ENCODE measurements at regions not wholly inside any gene's neighbourhood (a gene's known extent, or its start where the extent isn't known, plus 50 kb on each side); places are given as distances from the start of the nearest gene placed in this dataset.

DNA sequence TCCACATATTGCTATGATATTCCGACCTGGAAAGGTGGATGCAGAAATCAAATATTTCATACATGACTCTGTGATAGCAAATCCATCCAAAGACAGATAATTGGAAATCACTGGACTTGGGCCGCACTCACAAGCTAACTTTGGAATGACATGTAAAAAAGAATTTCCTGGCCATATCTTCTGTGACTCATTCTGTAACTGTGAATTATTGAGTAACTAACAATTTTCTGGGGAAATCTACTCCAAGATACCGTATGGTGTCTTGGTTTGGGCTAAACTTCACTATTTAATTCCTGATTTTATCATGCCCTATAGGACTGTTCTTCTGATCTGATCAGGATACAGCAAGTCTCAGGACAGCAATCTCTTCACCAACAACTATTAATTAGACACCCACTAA is 92.7 kb upstream of the LY86 start:
- no peak for DNase-seq (ENCODE audit: low spot score)
- no peaks in the 10 kb centered on the region for H3K4me1 ChIP-seq (ENCODE audit: control insufficient read depth in 4 of 4, insufficient read depth in 4 of 4, low read length in 3 of 4)
- 89% methylated on average over 3 of the region's 3 CpGs for whole genome bisulfite sequencing
- no peak for TF ChIP-seq FOXA2 (IDR thresholded peaks at IDR 0.05)
- TF ChIP-seq NR2F2 (IDR thresholded peaks at IDR 0.05) = no peak
- no peak for TF ChIP-seq RAD21 (IDR thresholded peaks at IDR 0.05)
- no peak for TF ChIP-seq EGR1 (IDR thresholded peaks at IDR 0.05; ENCODE audit: low read depth in 2 of 2)
- TF ChIP-seq, protein P1, sequence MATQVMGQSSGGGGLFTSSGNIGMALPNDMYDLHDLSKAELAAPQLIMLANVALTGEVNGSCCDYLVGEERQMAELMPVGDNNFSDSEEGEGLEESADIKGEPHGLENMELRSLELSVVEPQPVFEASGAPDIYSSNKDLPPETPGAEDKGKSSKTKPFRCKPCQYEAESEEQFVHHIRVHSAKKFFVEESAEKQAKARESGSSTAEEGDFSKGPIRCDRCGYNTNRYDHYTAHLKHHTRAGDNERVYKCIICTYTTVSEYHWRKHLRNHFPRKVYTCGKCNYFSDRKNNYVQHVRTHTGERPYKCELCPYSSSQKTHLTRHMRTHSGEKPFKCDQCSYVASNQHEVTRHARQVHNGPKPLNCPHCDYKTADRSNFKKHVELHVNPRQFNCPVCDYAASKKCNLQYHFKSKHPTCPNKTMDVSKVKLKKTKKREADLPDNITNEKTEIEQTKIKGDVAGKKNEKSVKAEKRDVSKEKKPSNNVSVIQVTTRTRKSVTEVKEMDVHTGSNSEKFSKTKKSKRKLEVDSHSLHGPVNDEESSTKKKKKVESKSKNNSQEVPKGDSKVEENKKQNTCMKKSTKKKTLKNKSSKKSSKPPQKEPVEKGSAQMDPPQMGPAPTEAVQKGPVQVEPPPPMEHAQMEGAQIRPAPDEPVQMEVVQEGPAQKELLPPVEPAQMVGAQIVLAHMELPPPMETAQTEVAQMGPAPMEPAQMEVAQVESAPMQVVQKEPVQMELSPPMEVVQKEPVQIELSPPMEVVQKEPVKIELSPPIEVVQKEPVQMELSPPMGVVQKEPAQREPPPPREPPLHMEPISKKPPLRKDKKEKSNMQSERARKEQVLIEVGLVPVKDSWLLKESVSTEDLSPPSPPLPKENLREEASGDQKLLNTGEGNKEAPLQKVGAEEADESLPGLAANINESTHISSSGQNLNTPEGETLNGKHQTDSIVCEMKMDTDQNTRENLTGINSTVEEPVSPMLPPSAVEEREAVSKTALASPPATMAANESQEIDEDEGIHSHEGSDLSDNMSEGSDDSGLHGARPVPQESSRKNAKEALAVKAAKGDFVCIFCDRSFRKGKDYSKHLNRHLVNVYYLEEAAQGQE (IDR thresholded peaks at IDR 0.05) = no peak
- TF ChIP-seq SP1 (IDR thresholded peaks at IDR 0.05) = no peak
- no peak for TF ChIP-seq HNF4A (conservative IDR thresholded peaks at IDR 0.05)
- no peak for TF ChIP-seq FOXA1 (IDR thresholded peaks at IDR 0.05)
- TF ChIP-seq YY1 (IDR thresholded peaks at IDR 0.05) = no peak
- TF ChIP-seq, protein P2, sequence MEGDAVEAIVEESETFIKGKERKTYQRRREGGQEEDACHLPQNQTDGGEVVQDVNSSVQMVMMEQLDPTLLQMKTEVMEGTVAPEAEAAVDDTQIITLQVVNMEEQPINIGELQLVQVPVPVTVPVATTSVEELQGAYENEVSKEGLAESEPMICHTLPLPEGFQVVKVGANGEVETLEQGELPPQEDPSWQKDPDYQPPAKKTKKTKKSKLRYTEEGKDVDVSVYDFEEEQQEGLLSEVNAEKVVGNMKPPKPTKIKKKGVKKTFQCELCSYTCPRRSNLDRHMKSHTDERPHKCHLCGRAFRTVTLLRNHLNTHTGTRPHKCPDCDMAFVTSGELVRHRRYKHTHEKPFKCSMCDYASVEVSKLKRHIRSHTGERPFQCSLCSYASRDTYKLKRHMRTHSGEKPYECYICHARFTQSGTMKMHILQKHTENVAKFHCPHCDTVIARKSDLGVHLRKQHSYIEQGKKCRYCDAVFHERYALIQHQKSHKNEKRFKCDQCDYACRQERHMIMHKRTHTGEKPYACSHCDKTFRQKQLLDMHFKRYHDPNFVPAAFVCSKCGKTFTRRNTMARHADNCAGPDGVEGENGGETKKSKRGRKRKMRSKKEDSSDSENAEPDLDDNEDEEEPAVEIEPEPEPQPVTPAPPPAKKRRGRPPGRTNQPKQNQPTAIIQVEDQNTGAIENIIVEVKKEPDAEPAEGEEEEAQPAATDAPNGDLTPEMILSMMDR (IDR thresholded peaks at IDR 0.05; ENCODE audit: low read depth, low read length, missing input control) = no peak
- TF ChIP-seq GABPA (IDR thresholded peaks at IDR 0.05 in 1 of 2, conservative IDR thresholded peaks at IDR 0.05 in 1 of 2) = no peak
- TF ChIP-seq TAF1 (conservative IDR thresholded peaks at IDR 0.05) = no peak
- TF ChIP-seq, protein P3, sequence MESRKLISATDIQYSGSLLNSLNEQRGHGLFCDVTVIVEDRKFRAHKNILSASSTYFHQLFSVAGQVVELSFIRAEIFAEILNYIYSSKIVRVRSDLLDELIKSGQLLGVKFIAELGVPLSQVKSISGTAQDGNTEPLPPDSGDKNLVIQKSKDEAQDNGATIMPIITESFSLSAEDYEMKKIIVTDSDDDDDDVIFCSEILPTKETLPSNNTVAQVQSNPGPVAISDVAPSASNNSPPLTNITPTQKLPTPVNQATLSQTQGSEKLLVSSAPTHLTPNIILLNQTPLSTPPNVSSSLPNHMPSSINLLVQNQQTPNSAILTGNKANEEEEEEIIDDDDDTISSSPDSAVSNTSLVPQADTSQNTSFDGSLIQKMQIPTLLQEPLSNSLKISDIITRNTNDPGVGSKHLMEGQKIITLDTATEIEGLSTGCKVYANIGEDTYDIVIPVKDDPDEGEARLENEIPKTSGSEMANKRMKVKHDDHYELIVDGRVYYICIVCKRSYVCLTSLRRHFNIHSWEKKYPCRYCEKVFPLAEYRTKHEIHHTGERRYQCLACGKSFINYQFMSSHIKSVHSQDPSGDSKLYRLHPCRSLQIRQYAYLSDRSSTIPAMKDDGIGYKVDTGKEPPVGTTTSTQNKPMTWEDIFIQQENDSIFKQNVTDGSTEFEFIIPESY (IDR thresholded peaks at IDR 0.05) = no peak
- TF ChIP-seq, protein P4, sequence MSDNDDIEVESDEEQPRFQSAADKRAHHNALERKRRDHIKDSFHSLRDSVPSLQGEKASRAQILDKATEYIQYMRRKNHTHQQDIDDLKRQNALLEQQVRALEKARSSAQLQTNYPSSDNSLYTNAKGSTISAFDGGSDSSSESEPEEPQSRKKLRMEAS (IDR thresholded peaks at IDR 0.05) = no peak
- TF ChIP-seq JUND (IDR thresholded peaks at IDR 0.05) = no peak
- no peak for TF ChIP-seq HNF4G (IDR thresholded peaks at IDR 0.05)
- no peak for TF ChIP-seq RXRA (IDR thresholded peaks at IDR 0.05)
- TF ChIP-seq, protein P5, sequence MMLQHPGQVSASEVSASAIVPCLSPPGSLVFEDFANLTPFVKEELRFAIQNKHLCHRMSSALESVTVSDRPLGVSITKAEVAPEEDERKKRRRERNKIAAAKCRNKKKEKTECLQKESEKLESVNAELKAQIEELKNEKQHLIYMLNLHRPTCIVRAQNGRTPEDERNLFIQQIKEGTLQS (IDR thresholded peaks at IDR 0.05) = no peak
- no peak overlapping the region for H3K4me3 ChIP-seq (ENCODE audit: low read depth in 1 of 3, low read length in 3 of 3)
- no peaks in the 10 kb centered on the region for H3K9me3 ChIP-seq (ENCODE audit: control insufficient read depth in 4 of 4, low read length in 3 of 4)
- H3K27ac ChIP-seq (ENCODE audit: low read depth in 1 of 2, low read length in 2 of 2) = no peak overlapping the region
- H3K9ac ChIP-seq (ENCODE audit: low read depth in 1 of 2, low read length in 2 of 2) = no peak overlapping the region
- H3K36me3 ChIP-seq (ENCODE audit: control insufficient read depth in 4 of 4, insufficient read depth in 3 of 4, low read depth in 1 of 4, low read length in 3 of 4) = no peaks in the 10 kb centered on the region
- H3K27me3 ChIP-seq (ENCODE audit: control insufficient read depth in 4 of 4, insufficient read depth in 4 of 4, low read length in 3 of 4) = peaks cover 0 to 4% (median 1%) of the 10 kb centered on the region in 4 donors

All from liver (tissue), 8 donors.